ENCODE measurements at regions not wholly inside any gene's neighbourhood (a gene's known extent, or its start where the extent isn't known, plus 50 kb on each side); places are given as distances from the start of the nearest gene placed in this dataset.

DNA sequence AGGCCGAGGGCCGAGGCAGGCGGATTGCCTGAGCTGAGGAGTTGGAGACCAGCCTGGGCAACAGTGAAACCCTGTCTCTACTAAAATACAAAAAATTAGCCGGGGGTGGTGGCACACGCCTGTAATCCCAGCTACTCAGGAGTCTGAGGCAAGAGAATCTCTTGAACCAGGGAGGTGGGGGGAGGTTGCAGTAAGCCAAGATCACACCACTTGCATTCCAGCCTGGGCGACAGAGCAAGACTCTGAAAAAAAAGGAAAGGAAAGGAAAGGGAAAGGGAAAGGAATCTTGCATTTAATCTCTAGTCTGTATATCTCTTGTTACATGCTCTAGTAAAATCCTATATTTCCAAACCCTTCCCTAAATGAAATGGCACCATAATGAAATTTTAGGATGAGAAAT is 328.3 kb upstream of the ADGRL2 start:
- TF ChIP-seq, protein P1, sequence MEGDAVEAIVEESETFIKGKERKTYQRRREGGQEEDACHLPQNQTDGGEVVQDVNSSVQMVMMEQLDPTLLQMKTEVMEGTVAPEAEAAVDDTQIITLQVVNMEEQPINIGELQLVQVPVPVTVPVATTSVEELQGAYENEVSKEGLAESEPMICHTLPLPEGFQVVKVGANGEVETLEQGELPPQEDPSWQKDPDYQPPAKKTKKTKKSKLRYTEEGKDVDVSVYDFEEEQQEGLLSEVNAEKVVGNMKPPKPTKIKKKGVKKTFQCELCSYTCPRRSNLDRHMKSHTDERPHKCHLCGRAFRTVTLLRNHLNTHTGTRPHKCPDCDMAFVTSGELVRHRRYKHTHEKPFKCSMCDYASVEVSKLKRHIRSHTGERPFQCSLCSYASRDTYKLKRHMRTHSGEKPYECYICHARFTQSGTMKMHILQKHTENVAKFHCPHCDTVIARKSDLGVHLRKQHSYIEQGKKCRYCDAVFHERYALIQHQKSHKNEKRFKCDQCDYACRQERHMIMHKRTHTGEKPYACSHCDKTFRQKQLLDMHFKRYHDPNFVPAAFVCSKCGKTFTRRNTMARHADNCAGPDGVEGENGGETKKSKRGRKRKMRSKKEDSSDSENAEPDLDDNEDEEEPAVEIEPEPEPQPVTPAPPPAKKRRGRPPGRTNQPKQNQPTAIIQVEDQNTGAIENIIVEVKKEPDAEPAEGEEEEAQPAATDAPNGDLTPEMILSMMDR (conservative IDR thresholded peaks at IDR 0.05; ENCODE audit: low read depth, low read length) = no peak
- no peak for TF ChIP-seq EZH2 (IDR thresholded peaks at IDR 0.05; ENCODE audit: borderline replicate concordance, low read depth, low read length, poor library complexity, severe bottlenecking)

Data from A673 (cell line).